B cell (primary cell): ENCODE measurements at regions not wholly inside any gene's neighbourhood (a gene's known extent, or its start where the extent isn't known, plus 50 kb on each side); places are given as distances from the start of the nearest gene placed in this dataset.

Experiments
- ATAC-seq: fragments of 200-7000 bp; cut with Tn5 transposase; one replicate; pipeline ENCODE4 v1.10.0; 2021; ENCODE audit warnings: low read depth, mild to moderate bottlenecking, moderate number of reproducible peaks, moderate library complexity
- CTCF ChIA-PET: fragments of 350-600 bp; sonication (Branson Sonifier 250); formaldehyde crosslinking; loops from one replicate; lab custom pipeline; 2021; ENCODE audit warnings: antibody characterized with exemption, inconsistent platforms; lab: Charles Lee
- POLR2A ChIA-PET: fragments of 350-600 bp; sonication (Branson Sonifier 250); formaldehyde crosslinking; loops from one replicate; lab custom pipeline; 2021; ENCODE audit warnings: antibody characterized with exemption; lab: Charles Lee
- DNase-seq: peaks from one replicate; pipeline ENCODE4 v3.0.0; 2013
- H2AFZ ChIP-seq: 2 replicates; pipeline ENCODE4 v1.6.1; 2012; ENCODE audit warnings: mild to moderate bottlenecking, low read depth, low read length; ENCODE audit not compliant: insufficient read depth, poor library complexity, severe bottlenecking
- H3K27ac ChIP-seq, 2 donors: 1 replicate in 1 of 2; 2 replicates in 1 of 2; pipeline ENCODE4 v1.5.1; 2012 to 2013; ENCODE audit warnings: low read length in 2 of 2, mild to moderate bottlenecking in 2 of 2, moderate library complexity in 1 of 2
- H3K27me3 ChIP-seq, 4 experiments: fragments of 200-600 bp in 1 of 4; sonication (generic) in 1 of 4; replicated peaks in 1 of 4; 1 replicate in 2 of 4; 2 replicates in 2 of 4; pipeline versions ENCODE4 v1.6.1 to v1.7.0; 2013 to 2016; ENCODE audit warnings: low read length in 3 of 4, mild to moderate bottlenecking in 2 of 4, mixed read lengths in 1 of 4, moderate library complexity in 1 of 4; ENCODE audit not compliant: insufficient read depth in 4 of 4, control insufficient read depth in 3 of 4; ENCODE audit errors: control extremely low read depth in 1 of 4
- H3K36me3 ChIP-seq, 2 experiments: replicated peaks in 1 of 2; 1 replicate in 1 of 2; 2 replicates in 1 of 2; pipeline versions ENCODE4 v1.6.1 to v1.7.1; 2013; ENCODE audit warnings: low read length in 1 of 2; ENCODE audit not compliant: insufficient read depth in 2 of 2, control insufficient read depth in 1 of 2; ENCODE audit errors: control extremely low read depth in 1 of 2, extremely low read depth in 1 of 2
- H3K4me1 ChIP-seq, 2 donors: fragments of 200-600 bp in 1 of 2; sonication (generic) in 1 of 2; 1 replicate in 1 of 2; 2 replicates in 1 of 2; pipeline versions ENCODE4 v1.5.1 to v1.6.1; 2013 to 2017; ENCODE audit warnings: low read length in 2 of 2; ENCODE audit not compliant: control insufficient read depth in 2 of 2, insufficient read depth in 2 of 2
- H3K4me2 ChIP-seq: replicated peaks from 2 replicates; pipeline ENCODE3; 2012; ENCODE audit warnings: mild to moderate bottlenecking, low read depth, low read length; ENCODE audit not compliant: poor library complexity, severe bottlenecking
- H3K4me3 ChIP-seq, 5 experiments: fragments of 200-600 bp in 1 of 5; sonication (generic) in 1 of 5; 1 replicate in 3 of 5; 2 replicates in 2 of 5; pipeline versions ENCODE4 v1.5.1 to v1.7.0; 2011 to 2016; ENCODE audit warnings: low read length in 4 of 5, mild to moderate bottlenecking in 4 of 5, low read depth in 2 of 5, control low read depth in 1 of 5, moderate library complexity in 1 of 5; ENCODE audit not compliant: insufficient read depth in 1 of 5; ENCODE audit errors: control extremely low read depth in 1 of 5, extremely low read depth in 1 of 5
- H3K79me2 ChIP-seq: fragments of 200-600 bp; sonication (generic); one replicate; pipeline ENCODE4 v1.6.0; 2016; ENCODE audit warnings: low read length; ENCODE audit not compliant: control insufficient read depth, insufficient read depth
- H3K9ac ChIP-seq: fragments of 200-600 bp; sonication (generic); 2 replicates; pipeline ENCODE4 v1.6.1; 2017; ENCODE audit warnings: mild to moderate bottlenecking, low read length, moderate library complexity
- H3K9me3 ChIP-seq, 3 donors: one replicate each; pipeline versions ENCODE4 v1.6.1 to v1.7.1; 2013; ENCODE audit warnings: low read length in 2 of 3; ENCODE audit not compliant: control insufficient read depth in 2 of 3, insufficient read depth in 1 of 3; ENCODE audit errors: control extremely low read depth in 1 of 3
- H4K20me1 ChIP-seq: 2 replicates; pipeline ENCODE4 v1.6.0; 2012; ENCODE audit warnings: mild to moderate bottlenecking, low read length; ENCODE audit not compliant: insufficient read depth, control insufficient read depth, poor library complexity, severe bottlenecking
- H3K27ac Mint-ChIP-seq: one replicate; pipeline ENCODE4 v1.8.0; 2021; ENCODE audit warnings: mixed read lengths
- H3K27me3 Mint-ChIP-seq: one replicate; pipeline ENCODE4 v1.8.0; 2021; ENCODE audit warnings: mixed read lengths
- H3K4me1 Mint-ChIP-seq: one replicate; pipeline ENCODE4 v1.8.0; 2021; ENCODE audit warnings: mixed read lengths
- H3K4me3 Mint-ChIP-seq: one replicate; pipeline ENCODE4 v1.8.0; 2021; ENCODE audit warnings: mixed read lengths
- H3K9me3 Mint-ChIP-seq: one replicate; pipeline ENCODE4 v1.8.0; 2022; ENCODE audit warnings: mixed read lengths; ENCODE audit not compliant: insufficient read depth
- CTCF ChIP-seq: fragments of 200-600 bp; IDR thresholded peaks from one replicate; pipeline ENCODE4 v1.8.0; 2022; ENCODE audit warnings: antibody characterized with exemption, mild to moderate bottlenecking
- EZH2 ChIP-seq: IDR thresholded peaks from 2 replicates; pipeline ENCODE4 v1.6.1; 2012; ENCODE audit warnings: borderline replicate concordance, low read depth, mild to moderate bottlenecking, moderate library complexity, low read length; ENCODE audit not compliant: insufficient read depth, poor library complexity, severe bottlenecking
- WGBS: methylation state at CpG from one replicate; pipeline ENCODE4 v1.1.5; 2013; ENCODE audit warnings: missing lambda C conversion rate; ENCODE audit not compliant: insufficient coverage; 5-methylcytosine and 5-hydroxymethylcytosine counted together
- intact Hi-C: fragments of 100-400 bp; cut with micrococcal nuclease; formaldehyde crosslinking; loops from one replicate; pipeline ENCODE4 v1.10.0; 2022

- Histone ChIP-seq H3K4me3 (no peak overlapping the region), H3K4me2 (no peak overlapping the region), H3K27me3 (no peaks in the 10 kb centered on the region), H4K20me1 (no peaks in the 10 kb centered on the region), H2AFZ (no peak overlapping the region), H3K4me1 (no peaks in the 10 kb centered on the region), H3K9ac (no peak overlapping the region), H3K27ac (no peak overlapping the region), H3K36me3 (no peaks in the 10 kb centered on the region), H3K79me2 (no peaks in the 10 kb centered on the region), H3K9me3 (no peaks in the 10 kb centered on the region)
- intact Hi-C loops: no loop called here
- CTCF ChIA-PET: no interaction called here
- no peak overlapping the region for H3K4me3 Mint-ChIP-seq
- no peaks in the 10 kb centered on the region for H3K4me1 Mint-ChIP-seq
- POLR2A ChIA-PET: no interaction called here
- ATAC-seq: no peak
- H3K9me3 Mint-ChIP-seq: peaks cover 3% of the 10 kb centered on the region
- no peak for DNase-seq
- no peaks in the 10 kb centered on the region for H3K27me3 Mint-ChIP-seq
- no peak overlapping the region for H3K27ac Mint-ChIP-seq
- TF ChIP-seq EZH2: no peak
- TF ChIP-seq CTCF: no peak
These were observed 467.5 kb upstream of the NDST4 start for GRCh38 chr4:115580901-115581300.

- no CpG with 5 or more reads among the region's 1 CpG for WGBS
- no peaks in the 10 kb centered on the region for H3K9me3 Mint-ChIP-seq
- ATAC-seq: no peak
These were observed 462.4 kb upstream of the NDST4 start for GRCh38 chr4:115575851-115576250.

More at GRCh38 chr4:115575851-115576250, 462.4 kb upstream of the NDST4 start:
- no peaks in the 10 kb centered on the region for H3K27me3 ChIP-seq
- no peaks in the 10 kb centered on the region for H4K20me1 ChIP-seq
- H2AFZ ChIP-seq: no peak overlapping the region
- Mint-ChIP-seq H3K4me3 (no peak overlapping the region), H3K27ac (no peak overlapping the region), H3K27me3 (no peaks in the 10 kb centered on the region), H3K4me1 (no peaks in the 10 kb centered on the region)
- intact Hi-C loops: no loop called here
- H3K4me1 ChIP-seq: no peaks in the 10 kb centered on the region
- no peak overlapping the region for H3K9ac ChIP-seq
- no peak overlapping the region for H3K27ac ChIP-seq
- H3K4me3 ChIP-seq: no peak overlapping the region
- TF ChIP-seq EZH2 (no peak), CTCF (no peak)
- CTCF ChIA-PET: no interaction called here
- no peak for DNase-seq
- H3K4me2 ChIP-seq: no peak overlapping the region
- no peaks in the 10 kb centered on the region for H3K36me3 ChIP-seq
- H3K9me3 ChIP-seq: no peaks in the 10 kb centered on the region
- POLR2A ChIA-PET: no interaction called here
- H3K79me2 ChIP-seq: no peaks in the 10 kb centered on the region
